GM19035 (cell line): ENCODE measurements at regions not wholly inside any gene's neighbourhood (a gene's known extent, or its start where the extent isn't known, plus 50 kb on each side); places are given as distances from the start of the nearest gene placed in this dataset.
"Not testable (repeated sequence)": the region's sequence is repeated elsewhere in the genome, so short reads cannot be mapped to it uniquely, and the experiment has no call there.

ENCODE experiments used
- ATAC-seq: cut with Tn5 transposase; IDR thresholded peaks from one replicate; pipeline ENCODE4 v1.9.1; 2021; ENCODE audit not compliant: unreplicated experiment

GRCh38 chr5:63564789-63565188 lies 397.5 kb downstream of the HTR1A start:
- ATAC-seq: no peak

GRCh38 chr5:63563008-63563917 lies 399.0 kb downstream of the HTR1A start:
- no peak for ATAC-seq

- ATAC-seq: no peak
These were observed 406.4 kb downstream of the HTR1A start for GRCh38 chr5:63555874-63556273.

DNA sequence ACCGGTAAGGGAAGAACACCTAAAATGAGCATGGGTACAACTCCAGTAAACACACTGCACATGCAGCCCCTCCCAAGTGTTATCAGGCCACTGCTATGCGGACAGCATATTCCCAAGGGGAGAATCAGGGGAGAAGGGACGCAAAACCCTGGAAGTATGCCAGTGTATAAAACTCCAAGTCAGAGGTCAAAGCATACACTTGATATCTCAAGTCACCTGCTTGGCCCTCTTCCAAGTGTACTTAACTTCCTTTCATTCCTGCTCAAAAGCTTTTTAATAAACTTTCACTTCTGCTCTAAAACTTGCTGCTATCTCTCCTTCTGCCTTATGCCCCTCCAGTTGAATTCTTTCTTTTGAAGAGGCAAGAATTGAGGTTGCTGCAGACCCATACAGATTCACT lies 408.1 kb downstream of the HTR1A start:
- no peak for ATAC-seq

DNA sequence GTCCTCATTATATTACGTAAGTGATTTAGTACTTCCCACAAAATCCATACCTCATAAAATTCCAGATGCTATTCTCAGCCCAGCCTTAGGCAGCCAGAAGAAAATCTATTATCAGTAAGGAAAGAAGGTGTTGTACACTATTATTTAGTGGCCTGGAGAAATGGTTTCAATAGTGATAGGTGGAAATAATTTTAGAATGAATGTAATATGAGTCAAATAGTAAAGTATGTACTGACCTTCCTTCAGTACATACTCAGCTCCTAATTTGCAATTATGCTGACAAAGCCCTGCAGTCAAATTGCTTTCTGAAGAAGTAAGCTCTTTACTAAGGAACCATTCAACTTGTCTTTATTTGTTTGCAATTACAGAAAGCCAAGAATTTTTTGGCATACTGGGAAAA lies 409.2 kb downstream of the HTR1A start:
- no peak for ATAC-seq

DNA sequence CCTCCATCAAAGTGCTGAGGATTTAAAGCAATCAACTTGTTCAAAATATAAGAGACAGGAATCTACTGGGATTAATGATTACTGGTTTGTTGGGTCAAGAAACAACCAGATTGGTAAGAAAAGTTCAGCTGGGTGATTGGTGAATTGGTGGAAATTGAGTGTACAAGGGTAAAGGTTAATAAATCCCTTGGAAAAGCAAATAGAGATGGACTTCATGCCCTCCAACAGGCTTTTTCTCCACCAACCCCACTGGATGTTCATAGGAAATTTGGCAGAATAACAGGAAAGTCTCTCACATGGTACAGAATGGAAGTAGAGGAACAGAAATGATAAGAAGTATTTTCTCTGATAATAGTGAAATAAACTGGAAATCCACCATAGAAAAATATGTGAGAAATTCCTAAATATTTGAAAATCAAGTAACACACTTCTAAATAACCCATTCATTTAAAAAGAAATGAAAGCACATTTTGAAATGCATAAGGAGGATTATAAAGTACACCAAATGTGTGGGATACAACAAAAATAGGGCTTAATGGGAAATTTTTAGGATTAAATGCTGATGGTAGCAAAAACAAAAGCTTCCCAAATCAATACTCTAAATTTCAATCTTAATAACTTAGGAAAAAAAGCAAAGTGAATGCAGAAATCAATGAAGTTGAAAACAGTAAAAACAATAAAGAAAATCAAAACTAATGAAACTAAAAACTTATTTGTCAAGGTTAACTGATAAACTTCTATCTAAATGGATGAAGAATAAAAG lies 426.2 kb downstream of the HTR1A start:
- no peak for ATAC-seq

DNA sequence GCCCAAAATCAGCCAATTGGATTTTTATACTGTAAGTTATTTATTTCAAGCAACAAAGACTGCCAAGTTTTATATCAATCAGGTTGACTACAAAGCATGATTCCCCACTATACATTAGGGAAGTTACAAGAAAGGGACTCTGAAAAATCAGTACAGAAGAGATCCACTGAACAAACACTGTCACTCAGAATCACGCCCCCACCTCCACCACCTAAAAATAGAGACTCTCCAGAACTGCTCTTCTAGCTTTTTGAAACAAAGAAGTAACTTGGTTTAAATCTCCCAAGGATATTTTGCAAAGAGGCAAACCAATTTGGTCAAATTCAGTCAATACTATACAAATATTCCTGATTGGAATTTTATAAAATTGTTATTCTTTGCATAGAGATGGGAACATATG lies 438.0 kb downstream of the HTR1A start:
- no peak for ATAC-seq

- no peak for ATAC-seq
These were observed 446.2 kb downstream of the HTR1A start for GRCh38 chr5:63516006-63516405.

DNA sequence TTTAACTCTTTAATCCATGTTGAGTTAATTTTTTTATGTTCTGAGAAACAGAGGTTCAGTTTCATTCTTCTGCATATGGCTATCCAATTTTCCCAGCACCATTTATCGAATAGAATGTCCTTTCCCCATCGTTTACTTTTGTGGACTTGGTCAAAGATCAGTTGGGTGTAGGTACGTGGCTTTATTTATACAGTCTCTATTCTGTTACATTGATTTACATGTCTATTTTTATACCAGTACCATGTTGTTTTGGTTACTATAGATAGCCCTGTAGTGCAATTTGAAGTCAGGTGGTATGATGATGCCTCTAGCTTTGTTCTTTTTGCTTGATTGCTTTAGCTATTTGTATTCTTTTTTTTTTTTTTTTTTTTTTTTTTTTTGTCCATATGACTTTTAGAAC lies 462.0 kb downstream of the HTR1A start:
- no peak for ATAC-seq

- no peak for ATAC-seq
These were observed 467.0 kb downstream of the HTR1A start for GRCh38 chr5:63495225-63495624.

DNA sequence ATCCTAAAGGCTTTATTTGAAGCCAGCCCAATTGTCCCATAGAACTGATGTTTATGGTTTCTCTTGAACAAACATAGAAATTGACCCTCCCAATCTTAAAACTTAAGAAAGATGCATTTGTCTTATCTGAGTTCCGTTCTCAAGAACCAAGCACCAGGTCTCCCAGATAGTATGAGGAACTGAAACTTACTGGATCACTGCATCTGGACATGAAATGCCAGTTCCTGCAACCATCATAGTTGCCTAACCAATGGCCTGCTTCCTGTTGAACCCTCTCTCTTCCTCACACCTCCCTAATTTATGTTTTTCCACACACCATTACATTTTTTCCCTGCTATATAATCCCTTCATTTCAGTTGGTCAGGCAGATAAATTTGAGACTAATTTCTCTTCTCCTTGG lies 478.9 kb downstream of the HTR1A start:
- ATAC-seq: no peak

DNA sequence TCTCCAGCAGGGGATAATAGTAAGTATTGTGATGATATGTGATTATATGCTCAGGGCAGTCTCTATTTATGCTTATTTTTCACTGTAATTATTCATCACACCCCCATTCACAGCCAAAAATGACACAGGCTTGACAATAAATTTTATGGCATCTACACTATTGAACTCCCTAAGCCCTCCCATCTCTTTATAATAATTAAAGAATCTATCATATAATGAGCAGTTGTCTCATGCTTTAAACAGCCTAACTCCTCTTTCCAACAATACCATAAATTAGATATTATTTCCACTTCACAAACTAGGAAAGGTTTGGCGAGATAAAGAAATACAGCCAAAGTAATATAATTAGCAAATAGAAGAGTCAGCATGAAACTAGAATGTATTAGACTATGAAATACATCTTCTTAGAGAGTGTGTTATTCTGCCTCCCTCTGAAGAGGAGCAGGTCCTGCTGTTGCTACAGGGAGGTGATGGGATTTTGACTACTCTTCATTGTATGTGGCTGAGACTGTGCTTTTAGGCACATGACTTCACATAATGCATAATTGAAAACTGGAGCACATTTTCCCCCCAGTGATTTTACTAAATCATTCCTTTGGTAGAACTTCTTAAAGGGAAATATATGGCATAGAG lies 488.8 kb downstream of the HTR1A start:
- ATAC-seq: no peak

GRCh38 chr5:63456279-63456678 lies 506.0 kb downstream of the HTR1A start:
- ATAC-seq: no peak

DNA sequence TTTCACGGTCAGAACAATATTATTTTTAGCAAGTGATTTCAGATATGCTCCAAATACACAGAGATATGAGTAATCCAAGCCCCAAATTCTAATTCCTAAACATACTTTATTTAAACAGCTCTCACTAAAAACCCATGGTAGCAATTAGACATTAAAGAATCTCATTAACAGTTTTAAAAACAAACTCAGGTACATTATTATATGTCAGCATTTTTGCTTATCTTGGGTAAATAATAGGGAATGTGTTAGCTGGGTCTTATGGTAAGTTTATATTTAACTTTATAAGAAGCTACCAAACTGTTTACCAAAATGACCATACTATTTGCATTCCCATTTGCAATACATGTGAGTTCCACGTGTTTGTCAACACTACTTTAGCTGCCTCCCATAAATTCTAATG lies 511.1 kb downstream of the HTR1A start:
- no peak for ATAC-seq

GRCh38 chr5:63439537-63439936 lies 522.7 kb downstream of the HTR1A start:
- no peak for ATAC-seq

DNA sequence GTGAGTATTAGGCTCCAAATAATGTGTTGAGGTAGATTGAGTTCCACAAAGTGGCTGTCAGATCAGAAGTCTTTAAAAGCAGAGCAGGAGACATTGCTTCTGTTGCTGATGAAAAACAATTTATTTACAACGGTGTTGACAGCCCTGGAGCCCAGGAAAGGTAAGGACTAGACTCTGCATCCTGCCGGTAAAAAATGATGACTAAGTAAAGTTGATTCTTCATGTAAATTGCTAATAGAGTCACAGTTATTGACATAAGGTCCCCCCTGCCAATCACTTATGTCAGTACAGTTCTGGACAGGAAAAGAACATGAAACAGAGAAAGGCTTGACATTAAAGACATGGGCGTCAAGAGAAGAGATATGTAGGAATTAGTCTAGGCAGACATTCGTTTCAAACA lies 552.5 kb downstream of the HTR1A start:
- ATAC-seq: no peak

DNA sequence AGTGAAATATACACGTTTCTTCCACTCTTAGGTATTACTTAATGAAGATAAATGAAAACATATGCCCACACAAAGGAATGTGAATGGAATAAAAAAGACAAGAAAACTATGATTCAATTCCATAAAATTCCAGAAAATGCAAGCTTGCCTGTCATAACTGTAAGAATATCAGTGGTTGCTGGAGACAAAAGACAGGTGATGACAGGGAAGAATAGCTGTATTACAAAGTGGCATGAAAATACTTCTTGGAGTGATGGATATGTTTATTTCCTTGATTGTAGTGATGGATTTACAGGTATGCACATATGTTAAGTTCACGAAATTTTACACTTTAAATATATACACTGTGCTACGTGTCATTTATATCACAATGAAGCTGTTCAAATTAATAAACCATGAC lies 553.3 kb downstream of the HTR1A start:
- no peak for ATAC-seq

DNA sequence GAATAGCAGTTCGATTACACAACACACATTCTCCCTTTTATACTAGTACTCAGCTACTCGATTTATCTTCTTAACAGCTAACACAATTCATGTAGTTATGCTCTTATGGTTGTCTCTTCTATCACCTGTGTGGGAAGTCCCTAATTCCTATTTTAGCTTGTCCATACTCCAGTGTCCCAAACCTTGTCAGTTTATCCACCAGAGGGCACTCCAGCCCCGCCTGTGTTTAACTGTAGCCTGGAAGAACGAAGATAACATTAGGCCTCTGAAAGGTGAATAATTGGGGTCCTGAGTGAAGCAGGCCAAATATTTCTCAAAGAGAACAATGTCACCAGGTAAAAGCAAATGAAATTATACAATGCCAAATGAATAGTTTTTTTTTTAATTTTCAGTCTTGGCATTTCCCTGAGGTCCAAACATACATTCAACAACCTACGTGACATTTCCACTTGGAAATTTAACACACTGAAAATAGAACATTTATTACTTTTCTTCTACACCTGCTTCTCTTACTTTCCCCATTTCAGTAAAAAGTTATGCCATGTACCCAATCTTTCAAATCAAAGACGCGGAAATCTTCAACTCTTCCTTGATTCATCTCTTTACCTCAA lies 560.7 kb downstream of the HTR1A start:
- peak; percentile 88 for ATAC-seq

- ATAC-seq: no peak
These were observed 562.2 kb downstream of the HTR1A start for GRCh38 chr5:63400079-63400478.

DNA sequence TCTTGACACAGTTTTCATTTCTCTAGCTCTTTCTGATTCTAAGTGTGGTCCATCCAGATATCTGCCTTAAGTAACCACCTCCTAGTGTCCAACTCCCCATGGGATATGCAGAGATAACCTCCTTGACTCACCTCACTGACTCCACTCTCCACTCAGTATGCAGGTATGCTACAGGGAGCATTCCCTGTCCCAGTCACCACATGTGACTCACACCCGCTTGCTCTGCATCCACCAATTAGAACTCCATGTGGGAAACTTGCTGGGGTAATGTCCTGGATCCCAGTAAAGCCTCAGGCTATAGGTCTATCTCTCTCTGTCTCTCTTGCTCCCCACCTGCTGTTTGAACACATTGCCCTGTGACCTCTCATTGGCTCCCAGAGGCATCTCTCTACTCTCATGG lies 563.9 kb downstream of the HTR1A start:
- ATAC-seq: no peak

DNA sequence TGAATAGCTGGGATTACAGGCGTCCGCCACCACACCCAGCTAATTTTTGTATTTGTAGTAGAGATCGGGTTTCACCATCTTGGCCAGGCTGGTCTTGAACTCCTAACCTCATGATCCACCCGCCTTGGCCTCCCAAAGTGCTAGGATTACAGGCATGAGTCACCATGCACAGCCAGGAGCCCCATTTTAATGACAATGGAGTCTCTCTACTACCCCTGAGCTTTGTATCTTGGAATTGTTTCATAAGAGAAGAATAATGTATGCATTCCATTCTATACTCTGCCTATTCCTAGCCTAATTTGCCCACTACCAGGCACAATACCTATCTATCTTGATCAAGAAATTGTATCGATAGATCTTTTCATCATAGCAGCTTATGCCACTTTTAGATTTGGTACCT lies 574.1 kb downstream of the HTR1A start:
- ATAC-seq: not testable (repeated sequence)
